ENCODE measurements at regions not wholly inside any gene's neighbourhood (a gene's known extent, or its start where the extent isn't known, plus 50 kb on each side); places are given as distances from the start of the nearest gene placed in this dataset.

GRCh38 chr7:112864380-112864779, 74.2 kb upstream of the TMEM168 start:
- ATAC-seq, result no peak
- H3K27me3 Mint-ChIP-seq, result no peaks in the 10 kb centered on the region
- CTCF ChIA-PET, result interaction anchor here (0.7 kb wide), 1 partner anchor 12 kb away, joined by 3 read pairs; no protein-coding TSS in a partner anchor
- peaks cover 4% of the 10 kb centered on the region for H3K9me3 Mint-ChIP-seq
- peaks cover 9% of the 10 kb centered on the region for H3K36me3 Mint-ChIP-seq (ENCODE audit: low read depth)
- intact Hi-C loops (cut with micrococcal nuclease), result no loop called here
- POLR2A ChIA-PET, result no interaction called here
- no peak for TF ChIP-seq CTCF (IDR thresholded peaks at IDR 0.05)
- peaks cover 11% of the 10 kb centered on the region for H3K4me1 Mint-ChIP-seq (ENCODE audit: low read depth)
- H3K4me3 Mint-ChIP-seq, result no peak overlapping the region
- H3K27ac Mint-ChIP-seq, result no peak overlapping the region
- DNase-seq, result no peak

- Mint-ChIP-seq H3K4me1 (ENCODE audit: low read depth) (no peaks in the 10 kb centered on the region), H3K27me3 (no peaks in the 10 kb centered on the region), H3K9me3 (peaks cover under 1% of the 10 kb centered on the region), H3K4me3 (no peak overlapping the region), H3K36me3 (ENCODE audit: low read depth) (peaks cover 5% of the 10 kb centered on the region), H3K27ac (no peak overlapping the region)
- ChIA-PET CTCF (interaction anchor here (1.4 to 2.4 kb wide), 2 partner anchors 11 to 14 kb away, joined by 5 to 20 read pairs; no protein-coding TSS in a partner anchor), POLR2A (no interaction called here)
- no peak for DNase-seq
- ATAC-seq, result no peak
- intact Hi-C loops (cut with micrococcal nuclease), result no loop called here
- TF ChIP-seq CTCF (IDR thresholded peaks at IDR 0.05), result no peak
Measured at GRCh38 chr7:112858838-112859237, 68.6 kb upstream of the TMEM168 start.

GRCh38 chr7:112855227-112855626, 65.0 kb upstream of the TMEM168 start:
- Mint-ChIP-seq H3K9me3 (peaks cover 2% of the 10 kb centered on the region), H3K27ac (no peak overlapping the region), H3K4me1 (ENCODE audit: low read depth) (no peaks in the 10 kb centered on the region), H3K4me3 (no peak overlapping the region), H3K36me3 (ENCODE audit: low read depth) (peaks cover 13% of the 10 kb centered on the region), H3K27me3 (no peaks in the 10 kb centered on the region)
- ATAC-seq (no peak), DNase-seq (no peak)
- intact Hi-C loops (cut with micrococcal nuclease), result no loop called here
- ChIA-PET CTCF (no interaction called here), POLR2A (no interaction called here)
- no peak for TF ChIP-seq CTCF (IDR thresholded peaks at IDR 0.05)

- no peak for TF ChIP-seq CTCF (IDR thresholded peaks at IDR 0.05)
- H3K4me1 Mint-ChIP-seq (ENCODE audit: low read depth), result no peaks in the 10 kb centered on the region
- intact Hi-C loops (cut with micrococcal nuclease), result no loop called here
- POLR2A ChIA-PET, result no interaction called here
- peaks cover 2% of the 10 kb centered on the region for H3K9me3 Mint-ChIP-seq
- no peaks in the 10 kb centered on the region for H3K27me3 Mint-ChIP-seq
- H3K27ac Mint-ChIP-seq, result no peak overlapping the region
- H3K4me3 Mint-ChIP-seq, result no peak overlapping the region
- ATAC-seq, result no peak
- peaks cover 18% of the 10 kb centered on the region for H3K36me3 Mint-ChIP-seq (ENCODE audit: low read depth)
- no peak for DNase-seq
- CTCF ChIA-PET, result no interaction called here
Measured at GRCh38 chr7:112854169-112854568, 64.0 kb upstream of the TMEM168 start.

- Mint-ChIP-seq H3K4me3 (no peak overlapping the region), H3K27me3 (no peaks in the 10 kb centered on the region), H3K27ac (no peak overlapping the region), H3K4me1 (ENCODE audit: low read depth) (no peaks in the 10 kb centered on the region), H3K36me3 (ENCODE audit: low read depth) (peaks cover 20% of the 10 kb centered on the region), H3K9me3 (peaks cover 2% of the 10 kb centered on the region)
- ChIA-PET POLR2A (no interaction called here), CTCF (interaction anchor here (0.8 kb wide), 1 partner anchor 26 kb away, joined by 3 read pairs; no protein-coding TSS in a partner anchor)
- no peak for DNase-seq
- no peak for ATAC-seq
- intact Hi-C loops (cut with micrococcal nuclease), result no loop called here
- no peak for TF ChIP-seq CTCF (IDR thresholded peaks at IDR 0.05)
Measured at GRCh38 chr7:112853422-112853821, 63.2 kb upstream of the TMEM168 start.
